ENCODE measurements at regions not wholly inside any gene's neighbourhood (a gene's known extent, or its start where the extent isn't known, plus 50 kb on each side); places are given as distances from the start of the nearest gene placed in this dataset.

GRCh38 chr20:21995461-21995860 lies 290.0 kb downstream of the PAX1 start:
- H3K4me2 ChIP-seq (replicated peaks; ENCODE audit: extremely low read depth, low read length, poor library complexity, severe bottlenecking): no peak overlapping the region
- WGBS (ENCODE audit: insufficient coverage): 96% methylated on average over 2 of the region's 2 CpGs
- DNase-seq: no peak
- H3K27ac ChIP-seq (ENCODE audit: low read depth in 1 of 2, low read length in 2 of 2): no peak overlapping the region
- no peaks in the 10 kb centered on the region for H3K36me3 Mint-ChIP-seq
- H3K79me2 ChIP-seq (ENCODE audit: insufficient read depth, low read length): no peaks in the 10 kb centered on the region
- no peaks in the 10 kb centered on the region for H3K27me3 ChIP-seq (ENCODE audit: control insufficient read depth in 2 of 2, insufficient read depth in 2 of 2, low read length in 2 of 2)
- H2AFZ ChIP-seq (ENCODE audit: insufficient read depth, low read depth, low read length, poor library complexity, severe bottlenecking): no peak overlapping the region
- intact Hi-C loops (cut with micrococcal nuclease): no loop called here
- H3K9me3 Mint-ChIP-seq: peaks cover 2 to 12% (median 5%) of the 10 kb centered on the region in 7 donors
- H3K9me3 ChIP-seq (replicated peaks in 1 of 2; ENCODE audit: control insufficient read depth in 1 of 2, insufficient read depth in 1 of 2, low read length in 2 of 2): peaks cover 15 to 17% of the 10 kb centered on the region in 2 donors
- H3K4me3 ChIP-seq (replicated peaks in 1 of 3; ENCODE audit: low read depth in 2 of 3, low read length in 3 of 3): no peak overlapping the region
- TF ChIP-seq CTCF (IDR thresholded peaks at IDR 0.05): no peak
- no peaks in the 10 kb centered on the region for H3K36me3 ChIP-seq (replicated peaks in 1 of 2; ENCODE audit: control insufficient read depth in 1 of 2, insufficient read depth in 2 of 2, low read length in 2 of 2)
- no peaks in the 10 kb centered on the region for H4K20me1 ChIP-seq (ENCODE audit: insufficient read depth, low read length)
- no peaks in the 10 kb centered on the region for H3K4me1 Mint-ChIP-seq
- H3K4me1 ChIP-seq (ENCODE audit: control insufficient read depth in 1 of 2, insufficient read depth in 2 of 2, low read length in 2 of 2): no peaks in the 10 kb centered on the region
- no peak overlapping the region for H3K4me3 Mint-ChIP-seq
- peaks cover 0 to 3% (median 0%) of the 10 kb centered on the region in 3 donors for H3K27me3 Mint-ChIP-seq (ENCODE audit: low read depth in 3 of 3)
- H3K9ac ChIP-seq (ENCODE audit: insufficient read depth, low read length, poor library complexity, severe bottlenecking): no peak overlapping the region
- no peak overlapping the region for H3K27ac Mint-ChIP-seq

GRCh38 chr20:21994203-21994602 lies 288.7 kb downstream of the PAX1 start:
- no CpG with 5 or more reads among the region's 2 CpGs for WGBS (ENCODE audit: insufficient coverage)
- no peaks in the 10 kb centered on the region for H3K79me2 ChIP-seq (ENCODE audit: insufficient read depth, low read length)
- TF ChIP-seq CTCF (IDR thresholded peaks at IDR 0.05): no peak
- no peak overlapping the region for H3K27ac ChIP-seq (ENCODE audit: low read depth in 1 of 2, low read length in 2 of 2)
- no peak overlapping the region for H3K4me2 ChIP-seq (replicated peaks; ENCODE audit: extremely low read depth, low read length, poor library complexity, severe bottlenecking)
- H3K9ac ChIP-seq (ENCODE audit: insufficient read depth, low read length, poor library complexity, severe bottlenecking): no peak overlapping the region
- H3K9me3 ChIP-seq (replicated peaks in 1 of 2; ENCODE audit: control insufficient read depth in 1 of 2, insufficient read depth in 1 of 2, low read length in 2 of 2): peaks cover 15 to 17% of the 10 kb centered on the region in 2 donors
- no peaks in the 10 kb centered on the region for H3K27me3 ChIP-seq (ENCODE audit: control insufficient read depth in 2 of 2, insufficient read depth in 2 of 2, low read length in 2 of 2)
- Mint-ChIP-seq H3K4me1 (no peaks in the 10 kb centered on the region), H3K9me3 (peaks cover 2 to 12% (median 5%) of the 10 kb centered on the region in 7 donors), H3K27ac (no peak overlapping the region), H3K27me3 (ENCODE audit: low read depth in 3 of 3) (peaks cover 0 to 3% (median 0%) of the 10 kb centered on the region in 3 donors), H3K4me3 (no peak overlapping the region), H3K36me3 (no peaks in the 10 kb centered on the region)
- intact Hi-C loops (cut with micrococcal nuclease): no loop called here
- H3K4me1 ChIP-seq (ENCODE audit: control insufficient read depth in 1 of 2, insufficient read depth in 2 of 2, low read length in 2 of 2): no peaks in the 10 kb centered on the region
- no peaks in the 10 kb centered on the region for H4K20me1 ChIP-seq (ENCODE audit: insufficient read depth, low read length)
- H3K4me3 ChIP-seq (replicated peaks in 1 of 3; ENCODE audit: low read depth in 2 of 3, low read length in 3 of 3): no peak overlapping the region
- H3K36me3 ChIP-seq (replicated peaks in 1 of 2; ENCODE audit: control insufficient read depth in 1 of 2, insufficient read depth in 2 of 2, low read length in 2 of 2): no peaks in the 10 kb centered on the region
- H2AFZ ChIP-seq (ENCODE audit: insufficient read depth, low read depth, low read length, poor library complexity, severe bottlenecking): no peak overlapping the region
- DNase-seq: no peak

Data from CD14-positive monocyte (primary cell).